GM12874 (cell line): ENCODE measurements at regions not wholly inside any gene's neighbourhood (a gene's known extent, or its start where the extent isn't known, plus 50 kb on each side); places are given as distances from the start of the nearest gene placed in this dataset.

Experiments used
- TF ChIP-seq, protein P1 (sequence below): IDR thresholded peaks from 2 replicates; pipeline ENCODE4 v1.5.1; 2011; ENCODE audit warnings: low read depth, mild to moderate bottlenecking, control low read depth, low read length, moderate library complexity; ENCODE audit not compliant: insufficient read depth

DNA sequence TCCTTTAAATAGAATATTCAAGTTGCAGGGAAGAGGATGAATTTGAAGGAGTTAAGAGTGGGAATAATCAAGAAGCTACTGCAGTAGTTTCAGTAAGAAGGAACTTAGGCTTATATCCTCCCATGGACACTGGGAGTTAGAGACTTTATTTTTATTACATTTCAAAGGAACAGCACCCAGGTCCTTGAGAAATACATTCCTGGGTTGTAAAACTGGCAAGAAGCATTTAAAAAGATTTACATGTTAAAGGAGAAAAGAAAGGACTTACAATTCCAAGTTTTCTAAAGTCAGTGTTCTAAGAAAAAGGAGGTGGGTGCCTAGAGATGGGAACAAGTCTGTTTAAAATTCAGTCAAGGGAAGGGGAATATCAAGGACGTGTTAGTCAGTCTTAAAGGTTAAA lies 306.9 kb downstream of the JRKL start:
- TF ChIP-seq, protein P1, sequence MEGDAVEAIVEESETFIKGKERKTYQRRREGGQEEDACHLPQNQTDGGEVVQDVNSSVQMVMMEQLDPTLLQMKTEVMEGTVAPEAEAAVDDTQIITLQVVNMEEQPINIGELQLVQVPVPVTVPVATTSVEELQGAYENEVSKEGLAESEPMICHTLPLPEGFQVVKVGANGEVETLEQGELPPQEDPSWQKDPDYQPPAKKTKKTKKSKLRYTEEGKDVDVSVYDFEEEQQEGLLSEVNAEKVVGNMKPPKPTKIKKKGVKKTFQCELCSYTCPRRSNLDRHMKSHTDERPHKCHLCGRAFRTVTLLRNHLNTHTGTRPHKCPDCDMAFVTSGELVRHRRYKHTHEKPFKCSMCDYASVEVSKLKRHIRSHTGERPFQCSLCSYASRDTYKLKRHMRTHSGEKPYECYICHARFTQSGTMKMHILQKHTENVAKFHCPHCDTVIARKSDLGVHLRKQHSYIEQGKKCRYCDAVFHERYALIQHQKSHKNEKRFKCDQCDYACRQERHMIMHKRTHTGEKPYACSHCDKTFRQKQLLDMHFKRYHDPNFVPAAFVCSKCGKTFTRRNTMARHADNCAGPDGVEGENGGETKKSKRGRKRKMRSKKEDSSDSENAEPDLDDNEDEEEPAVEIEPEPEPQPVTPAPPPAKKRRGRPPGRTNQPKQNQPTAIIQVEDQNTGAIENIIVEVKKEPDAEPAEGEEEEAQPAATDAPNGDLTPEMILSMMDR: no peak

DNA sequence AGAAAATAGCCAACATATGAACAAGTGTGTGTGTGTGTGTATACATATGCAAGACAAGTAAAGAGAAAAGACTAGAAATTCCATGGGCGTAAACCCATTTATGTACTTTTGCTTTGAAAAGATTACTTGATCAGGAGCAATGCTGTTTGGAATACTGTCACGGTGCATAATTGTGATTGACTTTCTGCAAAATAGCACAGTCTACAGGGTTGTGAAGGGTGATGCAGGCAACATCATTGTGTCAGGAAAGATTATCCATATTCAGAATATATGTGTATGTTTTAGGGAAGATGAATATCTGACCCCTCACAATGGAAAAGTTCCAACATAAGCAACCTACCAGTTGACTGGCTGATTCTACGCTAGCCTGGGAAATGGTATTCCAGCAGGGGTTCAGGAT lies 307.7 kb downstream of the JRKL start:
- TF ChIP-seq, protein P1: no peak

DNA sequence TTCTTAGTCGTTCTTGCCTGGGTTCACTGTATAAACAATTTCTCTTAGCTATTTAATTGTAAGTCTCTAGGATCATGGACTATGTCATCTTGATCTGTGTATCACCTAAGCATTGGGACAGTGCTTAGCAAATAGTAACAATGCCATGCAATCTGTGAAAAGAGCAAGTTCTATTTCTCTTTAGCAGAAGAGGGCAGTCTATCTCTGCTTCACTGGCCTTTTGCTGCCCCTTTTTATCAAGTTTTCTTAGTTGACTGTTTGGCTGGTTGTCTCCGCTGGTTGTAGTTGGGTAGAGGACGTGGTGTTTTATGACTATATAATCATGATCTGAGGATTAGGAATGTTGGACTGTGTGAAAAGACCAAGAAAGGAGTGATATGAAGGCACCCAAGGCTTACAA lies 315.0 kb downstream of the JRKL start:
- TF ChIP-seq, protein P1: no peak

DNA sequence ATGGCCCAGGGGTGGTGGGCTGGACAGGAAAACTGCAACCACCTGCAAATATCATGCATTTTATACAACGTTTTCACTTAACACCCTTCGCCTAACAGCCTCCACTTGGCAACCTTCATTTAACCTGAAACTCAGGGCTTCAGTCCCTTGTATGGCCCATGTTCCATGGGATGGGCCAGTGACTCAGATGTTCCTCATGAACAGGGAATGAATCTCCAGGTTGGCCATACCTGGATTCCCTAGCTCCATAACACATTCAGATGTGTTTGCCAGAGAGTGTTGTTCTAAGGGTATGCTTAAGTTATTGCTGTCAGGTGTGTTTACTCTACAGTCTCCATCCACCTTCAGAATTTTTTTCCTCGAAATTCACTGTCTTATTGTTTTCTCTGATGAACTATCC lies 316.9 kb downstream of the JRKL start:
- TF ChIP-seq, protein P1: no peak

DNA sequence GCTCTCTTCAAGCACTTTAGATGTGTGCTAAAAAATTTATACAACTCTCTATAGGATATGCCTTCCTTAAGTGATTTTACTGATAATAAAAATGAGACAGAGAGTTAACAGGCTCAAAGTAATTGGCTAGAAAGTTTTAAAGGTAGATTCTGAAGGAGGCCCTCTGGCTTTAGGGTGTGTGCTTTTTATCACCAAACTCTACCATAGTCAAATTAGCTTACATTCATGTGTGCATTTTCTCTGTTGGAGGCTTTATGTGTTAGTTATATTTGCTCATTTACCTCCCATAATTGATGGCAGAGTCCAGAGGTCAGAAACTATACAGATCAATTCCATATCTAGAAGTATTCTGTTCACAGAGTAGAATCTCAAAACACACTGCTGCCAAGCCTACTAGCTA lies 317.5 kb downstream of the JRKL start:
- TF ChIP-seq, protein P1: no peak

DNA sequence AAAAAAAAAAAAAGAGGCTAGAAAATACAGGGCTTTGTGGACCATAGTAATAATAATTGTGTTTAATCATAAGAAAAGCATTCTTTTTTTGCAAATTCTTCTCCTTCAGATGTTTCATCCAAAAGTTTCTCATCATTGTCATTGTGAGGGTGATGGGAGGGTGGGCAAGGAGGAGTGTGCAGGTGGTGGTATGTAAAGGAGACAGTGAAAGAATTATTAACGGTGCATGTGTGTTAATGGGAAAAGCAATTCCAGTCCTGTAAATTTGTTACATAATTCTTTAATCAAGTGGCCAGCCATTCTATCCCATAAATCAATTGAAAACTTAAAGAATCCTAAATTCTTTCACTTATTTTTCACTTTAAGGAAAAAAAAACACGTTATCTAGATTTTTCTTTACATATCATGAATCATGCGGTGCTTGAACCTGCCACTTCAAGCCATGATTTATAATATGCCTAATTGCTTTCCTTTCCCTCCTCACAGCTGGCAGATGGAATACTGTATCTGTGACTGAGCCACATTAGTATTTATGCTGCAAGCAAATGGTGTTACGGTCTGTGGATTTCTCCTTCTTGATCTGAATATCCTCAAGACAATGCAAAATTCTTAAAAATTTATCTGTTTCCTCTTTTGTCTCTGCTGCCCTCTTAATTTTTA lies 318.5 kb downstream of the JRKL start:
- TF ChIP-seq, protein P1: no peak

DNA sequence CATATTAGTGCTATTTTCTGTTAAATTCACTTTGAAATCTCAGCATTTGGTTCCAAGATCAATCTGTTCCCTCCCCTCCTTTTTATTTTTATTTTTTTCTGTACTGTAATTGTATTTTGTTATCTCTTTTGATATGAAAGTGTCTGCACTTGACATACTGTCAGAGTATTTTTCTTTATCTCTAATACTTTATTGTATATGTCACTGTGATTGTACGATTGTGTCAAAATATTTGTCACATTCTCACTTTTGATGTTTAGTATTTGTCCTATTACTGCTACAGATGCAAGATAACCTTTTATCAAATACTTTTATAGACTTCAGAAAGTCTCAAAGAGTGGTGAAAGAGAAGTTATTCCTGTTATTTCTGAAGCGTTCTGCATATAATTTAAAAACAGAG lies 323.5 kb downstream of the JRKL start:
- TF ChIP-seq, protein P1: no peak
